GM12878 (cell line): ENCODE measurements at regions not wholly inside any gene's neighbourhood (a gene's known extent, or its start where the extent isn't known, plus 50 kb on each side); places are given as distances from the start of the nearest gene placed in this dataset.

Experiments
- ATAC-seq: fragments of 200-7000 bp; cut with Tn5 transposase; 3 replicates; pipeline ENCODE4 v1.9.1; 2020; ENCODE audit warnings: mild to moderate bottlenecking, moderate library complexity
- BruUV-seq: library from RNA; stranded (reverse); fragments of 400-500 nt; replicated peaks from 2 replicates; lab custom pipeline; 2021; lab: Mats Ljungman, UMichigan
- CTCF ChIA-PET: fragments of 300-600 bp; sonication (Branson Sonifier 250); formaldehyde crosslinking; extraction: SDS; loops from one replicate; lab custom pipeline; 2021; ENCODE audit warnings: inconsistent platforms; lab: Yijun Ruan, JAX
- POLR2A ChIA-PET: fragments of 350-600 bp; formaldehyde crosslinking; extraction: SDS; loops from one replicate; lab custom pipeline; 2021; ENCODE audit warnings: inconsistent platforms; lab: Charles Lee
- RAD21 ChIA-PET: fragments of 300-600 bp; sonication (Branson Sonifier 250); formaldehyde crosslinking; loops from one replicate; lab custom pipeline; 2023; ENCODE audit warnings: antibody characterized with exemption; ENCODE audit not compliant: unreplicated experiment; lab: Charles Lee
- SMC1A ChIA-PET: fragments of 300-600 bp; sonication (Branson Sonifier 250); formaldehyde crosslinking; loops from one replicate; lab custom pipeline; 2023; ENCODE audit not compliant: unreplicated experiment, uncharacterized antibody; lab: Charles Lee
- DNase-seq: peaks from one replicate; pipeline ENCODE4 v3.0.0-alpha.2; 2011; ENCODE audit warnings: low read depth, low spot score
- FAIRE-seq: peaks from 3 replicates; lab custom pipeline; 2011; peaks lifted over from hg19 to GRCh38; lab: Jason Lieb, UNC
- H2AFZ ChIP-seq: 2 replicates; pipeline ENCODE4 v1.6.0; 2011; ENCODE audit warnings: low read depth, low read length, control low read depth; ENCODE audit not compliant: control insufficient read depth
- H3K27ac ChIP-seq: 2 replicates; pipeline ENCODE4 v1.5.1; 2011; ENCODE audit warnings: control low read depth; ENCODE audit not compliant: control insufficient read depth, insufficient read depth
- H3K27me3 ChIP-seq, 2 experiments: replicated peaks in 1 of 2; 2 replicates each; pipeline versions ENCODE4 v1.6.0 to v1.6.1; 2011; ENCODE audit warnings: low read length in 1 of 2; ENCODE audit not compliant: control insufficient read depth in 2 of 2, insufficient read depth in 2 of 2
- H3K36me3 ChIP-seq, 2 experiments: 2 replicates each; pipeline ENCODE4 v1.5.1; 2011; ENCODE audit warnings: low read length in 1 of 2; ENCODE audit not compliant: control insufficient read depth in 2 of 2, insufficient read depth in 2 of 2
- H3K4me1 ChIP-seq: 2 replicates; pipeline ENCODE4 v1.6.1; 2011; ENCODE audit warnings: mild to moderate bottlenecking, low read length, moderate library complexity, mixed read lengths; ENCODE audit not compliant: control insufficient read depth, insufficient read depth
- H3K4me2 ChIP-seq: 2 replicates; pipeline ENCODE4 v1.6.0; 2011; ENCODE audit warnings: control low read depth; ENCODE audit not compliant: control insufficient read depth, insufficient read depth
- H3K4me3 ChIP-seq: fragments of 200-600 bp; sonication (generic); 2 replicates; pipeline ENCODE4 v1.5.1; 2016
- H3K79me2 ChIP-seq: 2 replicates; pipeline ENCODE4 v1.6.0; 2011; ENCODE audit warnings: low read length; ENCODE audit not compliant: control insufficient read depth, insufficient read depth
- H3K9ac ChIP-seq: 2 replicates; pipeline ENCODE4 v1.8.0; 2011; ENCODE audit warnings: low read length, control low read depth, mixed read lengths; ENCODE audit not compliant: control insufficient read depth, insufficient read depth
- H3K9me3 ChIP-seq: replicated peaks from 3 replicates; pipeline ENCODE4 v1.5.1; 2011; ENCODE audit warnings: mild to moderate bottlenecking, low read length; ENCODE audit not compliant: control insufficient read depth, insufficient read depth
- H4K20me1 ChIP-seq: 2 replicates; pipeline ENCODE4 v1.6.0; 2011; ENCODE audit not compliant: control insufficient read depth, insufficient read depth
- CHD4 ChIP-seq: fragments of 200-600 bp; sonication (generic); IDR thresholded peaks from 2 replicates; pipeline ENCODE4 v1.6.1; 2016; ENCODE audit warnings: mild to moderate bottlenecking
- EGR1 ChIP-seq, 2 experiments: IDR thresholded peaks; 1 replicate in 1 of 2; 2 replicates in 1 of 2; pipeline ENCODE4 v1.6.1; 2011 to 2012; ENCODE audit warnings: low read depth in 2 of 2, low read length in 2 of 2, borderline replicate concordance in 1 of 2, mild to moderate bottlenecking in 1 of 2, moderate library complexity in 1 of 2
- HDAC2 ChIP-seq: fragments of 200-600 bp; sonication (generic); IDR thresholded peaks from 2 replicates; pipeline ENCODE4 v1.6.1; 2017
- IKZF1 ChIP-seq: fragments of 450-650 bp; conservative IDR thresholded peaks from 2 replicates; pipeline ENCODE4 v1.6.1; 2017; ENCODE audit warnings: antibody characterized with exemption, mild to moderate bottlenecking
- KAT2A ChIP-seq: conservative IDR thresholded peaks from 2 replicates; pipeline ENCODE4 v1.6.1; 2011; ENCODE audit warnings: low read depth, low read length; ENCODE audit not compliant: control insufficient read depth
- NFXL1 ChIP-seq: fragments of 450-650 bp; IDR thresholded peaks from 2 replicates; pipeline ENCODE4 v1.6.1; 2017; ENCODE audit warnings: antibody characterized with exemption, mild to moderate bottlenecking, borderline replicate concordance
- PAX8 ChIP-seq: fragments of 450-650 bp; IDR thresholded peaks from 2 replicates; pipeline ENCODE4 v1.6.1; 2017; ENCODE audit warnings: mild to moderate bottlenecking, moderate library complexity
- REST ChIP-seq: IDR thresholded peaks from 2 replicates; pipeline ENCODE4 v1.6.1; 2012; ENCODE audit warnings: mild to moderate bottlenecking, low read depth, low read length
- RFX5 ChIP-seq: IDR thresholded peaks from 2 replicates; pipeline ENCODE4 v1.6.1; 2011; ENCODE audit warnings: low read depth, low read length, improper control_type of control experiment
- SIN3A ChIP-seq: IDR thresholded peaks from 2 replicates; pipeline ENCODE4 v1.6.1; 2012; ENCODE audit warnings: low read depth, low read length, improper control_type of control experiment
- WGBS: methylation state at CpG from one replicate; pipeline ENCODE4 v1.1.6; 2016; ENCODE audit warnings: low lambda C conversion rate; ENCODE audit not compliant: insufficient replicate concordance, insufficient coverage; ENCODE audit errors: missing lambda C conversion rate; 5-methylcytosine and 5-hydroxymethylcytosine counted together
- in situ Hi-C: fragments of 300-500 bp; cut with MboI; formaldehyde crosslinking; loops from 9 replicates; pipeline ENCODE4 v1.14.3; 2018; ENCODE audit warnings: mixed read lengths
- intact Hi-C: fragments of 100-400 bp; cut with micrococcal nuclease; formaldehyde crosslinking; loops from one replicate; pipeline ENCODE4 v1.14.2; 2022; ENCODE audit not compliant: unreplicated experiment
- TF ChIP-seq, protein P1 (sequence below), 3 experiments: IDR thresholded peaks in 2 of 3; conservative IDR thresholded peaks in 1 of 3; 2 replicates each; pipeline ENCODE4 v1.5.1; 2011; ENCODE audit warnings: low read depth in 3 of 3, low read length in 3 of 3, mild to moderate bottlenecking in 3 of 3, control low read depth in 2 of 3, moderate library complexity in 2 of 3, inconsistent platforms in 1 of 3, mixed read lengths in 1 of 3; ENCODE audit not compliant: control insufficient read depth in 2 of 3, insufficient read depth in 1 of 3; ENCODE audit errors: extremely low read depth in 1 of 3
- TF ChIP-seq, protein P2 (sequence below): fragments of 450-650 bp; formaldehyde crosslinking; IDR thresholded peaks from 2 replicates; pipeline ENCODE4 v1.5.0; 2022; ENCODE audit warnings: mild to moderate bottlenecking, missing genetic modification characterization

DNA sequence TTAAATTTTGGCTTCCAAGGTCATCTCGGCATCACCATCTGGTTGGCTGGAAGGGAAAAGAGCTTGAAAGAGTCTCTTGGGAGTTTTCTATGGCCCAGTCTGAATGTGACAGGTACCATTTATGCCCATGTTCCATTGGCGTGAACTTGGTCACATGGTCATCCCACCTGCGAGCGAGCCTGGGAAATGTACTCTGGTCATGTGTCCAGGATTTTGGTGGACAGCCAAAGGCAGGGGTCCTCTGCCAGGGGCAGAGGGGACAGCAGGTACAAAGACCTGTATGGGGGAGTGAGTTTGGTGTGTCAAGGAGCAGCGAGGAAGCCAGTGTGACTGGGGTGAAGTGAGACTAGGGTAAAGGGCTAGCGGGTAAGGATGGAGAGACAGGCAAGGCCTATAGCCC, 112.6 kb downstream of the CDC5L start (continued):
- TF ChIP-seq, protein P1, sequence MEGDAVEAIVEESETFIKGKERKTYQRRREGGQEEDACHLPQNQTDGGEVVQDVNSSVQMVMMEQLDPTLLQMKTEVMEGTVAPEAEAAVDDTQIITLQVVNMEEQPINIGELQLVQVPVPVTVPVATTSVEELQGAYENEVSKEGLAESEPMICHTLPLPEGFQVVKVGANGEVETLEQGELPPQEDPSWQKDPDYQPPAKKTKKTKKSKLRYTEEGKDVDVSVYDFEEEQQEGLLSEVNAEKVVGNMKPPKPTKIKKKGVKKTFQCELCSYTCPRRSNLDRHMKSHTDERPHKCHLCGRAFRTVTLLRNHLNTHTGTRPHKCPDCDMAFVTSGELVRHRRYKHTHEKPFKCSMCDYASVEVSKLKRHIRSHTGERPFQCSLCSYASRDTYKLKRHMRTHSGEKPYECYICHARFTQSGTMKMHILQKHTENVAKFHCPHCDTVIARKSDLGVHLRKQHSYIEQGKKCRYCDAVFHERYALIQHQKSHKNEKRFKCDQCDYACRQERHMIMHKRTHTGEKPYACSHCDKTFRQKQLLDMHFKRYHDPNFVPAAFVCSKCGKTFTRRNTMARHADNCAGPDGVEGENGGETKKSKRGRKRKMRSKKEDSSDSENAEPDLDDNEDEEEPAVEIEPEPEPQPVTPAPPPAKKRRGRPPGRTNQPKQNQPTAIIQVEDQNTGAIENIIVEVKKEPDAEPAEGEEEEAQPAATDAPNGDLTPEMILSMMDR (IDR thresholded peaks at IDR 0.05 in 2 of 3, conservative IDR thresholded peaks at IDR 0.05 in 1 of 3; ENCODE audit: control insufficient read depth in 2 of 3, extremely low read depth in 1 of 3, insufficient read depth in 1 of 3, low read depth in 3 of 3, low read length in 3 of 3): no peak
- TF ChIP-seq IKZF1: no peak
- no peak for TF ChIP-seq CHD4
- TF ChIP-seq REST: no peak
- TF ChIP-seq RFX5: no peak
- no peak for TF ChIP-seq NFXL1
- TF ChIP-seq EGR1 (IDR thresholded peaks at IDR 0.05; ENCODE audit: borderline replicate concordance in 1 of 2, low read depth in 2 of 2, low read length in 2 of 2): no peak

DNA sequence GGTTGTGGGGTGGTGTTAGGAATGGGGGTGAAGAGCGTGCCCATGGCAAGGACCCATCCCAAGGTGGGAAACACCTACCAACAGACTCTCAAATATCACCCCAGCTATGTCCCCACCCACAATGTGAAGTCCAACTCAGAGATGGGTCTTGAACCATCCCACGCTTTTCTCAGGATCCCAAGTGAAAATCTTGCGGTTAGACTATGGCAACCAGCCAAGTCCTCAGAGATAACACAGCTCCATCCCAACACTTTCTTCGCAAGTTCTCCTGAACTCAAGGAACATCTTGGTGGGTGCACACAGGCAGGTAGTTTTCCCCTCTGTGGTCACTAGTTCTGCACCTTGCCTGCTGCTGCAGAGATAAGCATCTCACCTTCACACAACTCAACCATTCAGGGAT, 116.0 kb downstream of the CDC5L start:
- Histone ChIP-seq H2AFZ (no peak overlapping the region), H3K4me2 (no peak overlapping the region), H3K79me2 (no peaks in the 10 kb centered on the region), H3K9ac (no peak overlapping the region), H3K27me3 (no peaks in the 10 kb centered on the region), H3K36me3 (no peaks in the 10 kb centered on the region; a peak in 1 of 4 replicates), H4K20me1 (no peaks in the 10 kb centered on the region), H3K4me3 (no peak overlapping the region), H3K9me3 (no peaks in the 10 kb centered on the region), H3K27ac (no peak overlapping the region), H3K4me1 (no peaks in the 10 kb centered on the region)
- ATAC-seq: no peak
- in situ Hi-C loops: no loop called here
- FAIRE-seq: no peak
- 32% methylated on average over 4 of the region's 4 CpGs for WGBS
- SMC1A ChIA-PET: no interaction called here
- intact Hi-C loops: no loop called here
- POLR2A ChIA-PET: no interaction called here
- RAD21 ChIA-PET: no interaction called here
- DNase-seq: no peak
- no TSS peak for BruUV-seq
- CTCF ChIA-PET: no interaction called here
- TF ChIP-seq PAX8: no peak
- TF ChIP-seq, protein P2, sequence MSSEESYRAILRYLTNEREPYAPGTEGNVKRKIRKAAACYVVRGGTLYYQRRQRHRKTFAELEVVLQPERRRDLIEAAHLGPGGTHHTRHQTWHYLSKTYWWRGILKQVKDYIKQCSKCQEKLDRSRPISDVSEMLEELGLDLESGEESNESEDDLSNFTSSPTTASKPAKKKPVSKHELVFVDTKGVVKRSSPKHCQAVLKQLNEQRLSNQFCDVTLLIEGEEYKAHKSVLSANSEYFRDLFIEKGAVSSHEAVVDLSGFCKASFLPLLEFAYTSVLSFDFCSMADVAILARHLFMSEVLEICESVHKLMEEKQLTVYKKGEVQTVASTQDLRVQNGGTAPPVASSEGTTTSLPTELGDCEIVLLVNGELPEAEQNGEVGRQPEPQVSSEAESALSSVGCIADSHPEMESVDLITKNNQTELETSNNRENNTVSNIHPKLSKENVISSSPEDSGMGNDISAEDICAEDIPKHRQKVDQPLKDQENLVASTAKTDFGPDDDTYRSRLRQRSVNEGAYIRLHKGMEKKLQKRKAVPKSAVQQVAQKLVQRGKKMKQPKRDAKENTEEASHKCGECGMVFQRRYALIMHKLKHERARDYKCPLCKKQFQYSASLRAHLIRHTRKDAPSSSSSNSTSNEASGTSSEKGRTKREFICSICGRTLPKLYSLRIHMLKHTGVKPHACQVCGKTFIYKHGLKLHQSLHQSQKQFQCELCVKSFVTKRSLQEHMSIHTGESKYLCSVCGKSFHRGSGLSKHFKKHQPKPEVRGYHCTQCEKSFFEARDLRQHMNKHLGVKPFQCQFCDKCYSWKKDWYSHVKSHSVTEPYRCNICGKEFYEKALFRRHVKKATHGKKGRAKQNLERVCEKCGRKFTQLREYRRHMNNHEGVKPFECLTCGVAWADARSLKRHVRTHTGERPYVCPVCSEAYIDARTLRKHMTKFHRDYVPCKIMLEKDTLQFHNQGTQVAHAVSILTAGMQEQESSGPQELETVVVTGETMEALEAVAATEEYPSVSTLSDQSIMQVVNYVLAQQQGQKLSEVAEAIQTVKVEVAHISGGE (CRISPR knock-in tag): no peak
- no peak for TF ChIP-seq SIN3A
- no peak for TF ChIP-seq KAT2A
- TF ChIP-seq HDAC2: no peak
